PC-9 (cell line): ENCODE measurements at regions not wholly inside any gene's neighbourhood (a gene's known extent, or its start where the extent isn't known, plus 50 kb on each side); places are given as distances from the start of the nearest gene placed in this dataset.

Experiments
- BruUV-seq: library from RNA; stranded (reverse); fragments of 400-500 nt; replicated peaks from 2 replicates; lab custom pipeline; 2021; lab: Mats Ljungman, UMichigan
- CTCF ChIA-PET: fragments of 300-600 bp; sonication (Branson Sonifier 250); formaldehyde crosslinking; loops from one replicate; lab custom pipeline; 2022; ENCODE audit warnings: antibody characterized with exemption; lab: Charles Lee
- POLR2A ChIA-PET: fragments of 300-600 bp; sonication (Branson Sonifier 250); formaldehyde crosslinking; loops from one replicate; lab custom pipeline; 2022; ENCODE audit warnings: antibody characterized with exemption; ENCODE audit not compliant: unreplicated experiment; lab: Charles Lee
- DNase-seq, 2 experiments: peaks; one replicate each; pipeline versions ENCODE4 v3.0.0 to v3.0.0-alpha.2; 2015 to 2022; ENCODE audit warnings: mixed read lengths in 1 of 2
- H2AFZ ChIP-seq: fragments of 200-600 bp; sonication (generic); 2 replicates; pipeline ENCODE4 v1.8.1; 2017; ENCODE audit warnings: antibody characterized with exemption
- H3F3A ChIP-seq: fragments of 200-600 bp; sonication (generic); 2 replicates; pipeline ENCODE4 v1.8.1; 2017; ENCODE audit warnings: antibody characterized with exemption, mild to moderate bottlenecking, low read depth; ENCODE audit not compliant: insufficient read depth
- H3K27ac ChIP-seq: fragments of 200-600 bp; sonication (generic); 2 replicates; pipeline ENCODE4 v1.6.1; 2016; ENCODE audit warnings: mixed run types
- H3K27me3 ChIP-seq: fragments of 200-600 bp; sonication (generic); 2 replicates; pipeline ENCODE4 v1.6.1; 2016; ENCODE audit warnings: low read depth, mixed run types; ENCODE audit not compliant: insufficient read depth
- H3K36me3 ChIP-seq: fragments of 200-600 bp; sonication (generic); 2 replicates; pipeline ENCODE4 v1.6.1; 2016; ENCODE audit warnings: low read depth, mixed run types
- H3K4me1 ChIP-seq: fragments of 200-600 bp; sonication (generic); replicated peaks from 2 replicates; pipeline ENCODE4 v1.6.1; 2016; ENCODE audit warnings: mixed run types; ENCODE audit not compliant: insufficient read depth
- H3K4me2 ChIP-seq: fragments of 200-600 bp; sonication (generic); 2 replicates; pipeline ENCODE4 v1.6.1; 2017; ENCODE audit warnings: mixed run types
- H3K4me3 ChIP-seq: fragments of 200-600 bp; sonication (generic); 2 replicates; pipeline ENCODE4 v1.6.1; 2016; ENCODE audit warnings: mixed run types
- H3K79me2 ChIP-seq: fragments of 200-600 bp; sonication (generic); 2 replicates; pipeline ENCODE4 v1.6.1; 2017; ENCODE audit warnings: low read depth, mixed run types
- H3K9me2 ChIP-seq: fragments of 200-600 bp; sonication (generic); 2 replicates; pipeline ENCODE4 v1.8.1; 2017; ENCODE audit warnings: mild to moderate bottlenecking; ENCODE audit not compliant: insufficient read depth
- H3K9me3 ChIP-seq: fragments of 200-600 bp; sonication (generic); 2 replicates; pipeline ENCODE4 v1.8.1; 2016; ENCODE audit warnings: low read depth; ENCODE audit not compliant: insufficient read depth
- H4K20me1 ChIP-seq: fragments of 200-600 bp; sonication (generic); 2 replicates; pipeline ENCODE4 v1.8.1; 2017; ENCODE audit not compliant: insufficient read depth
- CTCF ChIP-seq: fragments of 200-600 bp; sonication (generic); conservative IDR thresholded peaks from 2 replicates; pipeline ENCODE4 v1.6.1; 2017; ENCODE audit warnings: mixed run types, antibody characterized with exemption, mild to moderate bottlenecking, moderate library complexity
- EZH2 ChIP-seq: fragments of 200-600 bp; sonication (generic); IDR thresholded peaks from 2 replicates; pipeline ENCODE4 v1.8.0; 2017; ENCODE audit warnings: antibody characterized with exemption, low read depth
- intact Hi-C: fragments of 100-400 bp; cut with micrococcal nuclease; formaldehyde crosslinking; loops from one replicate; pipeline ENCODE4 v1.10.0; 2022; ENCODE audit not compliant: unreplicated experiment

GRCh38 chr6:166752097-166752496 is 125.0 kb upstream of the RPS6KA2 start:
- Histone ChIP-seq H3K27ac (no peak overlapping the region), H3K4me2 (no peak overlapping the region), H4K20me1 (no peaks in the 10 kb centered on the region), H3F3A (no peaks in the 10 kb centered on the region), H3K4me3 (no peak overlapping the region), H3K36me3 (no peaks in the 10 kb centered on the region), H3K9me2 (no peaks in the 10 kb centered on the region), H3K79me2 (no peaks in the 10 kb centered on the region), H2AFZ (no peak overlapping the region), H3K27me3 (no peaks in the 10 kb centered on the region), H3K9me3 (no peaks in the 10 kb centered on the region), H3K4me1 (no peaks in the 10 kb centered on the region)
- intact Hi-C loops, result no loop called here
- BruUV-seq, result no TSS peak
- TF ChIP-seq EZH2 (no peak), CTCF (no peak)
- ChIA-PET CTCF (no interaction called here), POLR2A (no interaction called here)
- DNase-seq, result no peak

DNA sequence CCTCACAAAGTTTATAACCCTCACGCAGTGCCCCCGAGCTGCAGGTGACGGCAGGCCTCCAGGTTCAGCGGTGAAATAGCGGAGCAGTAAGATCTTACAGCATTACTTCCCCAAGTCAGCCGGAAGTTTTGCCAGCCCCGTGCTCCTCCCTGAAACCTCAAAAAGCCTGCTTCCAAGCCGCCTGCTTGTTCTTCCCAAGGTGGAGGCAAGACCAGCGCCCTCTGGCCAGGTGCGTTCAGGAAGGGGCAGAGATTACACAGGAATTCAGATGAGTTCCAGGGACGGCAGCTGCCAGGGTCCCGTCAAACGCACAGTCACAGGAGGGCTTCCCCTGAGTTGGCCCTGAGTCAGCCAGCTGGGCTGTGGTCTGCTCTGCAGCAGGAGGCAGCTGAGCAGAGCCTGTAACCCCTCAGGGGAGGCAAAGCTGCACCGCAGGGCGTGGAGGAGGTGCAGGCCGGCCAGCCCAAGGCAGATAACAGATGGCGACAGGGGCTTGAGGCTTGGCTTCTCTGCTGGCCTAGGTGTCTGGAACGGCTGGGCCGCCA is 124.1 kb upstream of the RPS6KA2 start:
- no peaks in the 10 kb centered on the region for H3K9me2 ChIP-seq
- no peaks in the 10 kb centered on the region for H3K27me3 ChIP-seq
- H3K79me2 ChIP-seq, result no peaks in the 10 kb centered on the region
- H3K4me2 ChIP-seq, result no peak overlapping the region
- no peak overlapping the region for H2AFZ ChIP-seq
- H3K36me3 ChIP-seq, result no peaks in the 10 kb centered on the region
- no peaks in the 10 kb centered on the region for H3K9me3 ChIP-seq
- no peaks in the 10 kb centered on the region for H4K20me1 ChIP-seq
- no peak for TF ChIP-seq CTCF
- no peak for TF ChIP-seq EZH2
- ChIA-PET CTCF (no interaction called here), POLR2A (no interaction called here)
- H3K4me1 ChIP-seq, result no peaks in the 10 kb centered on the region
- H3K4me3 ChIP-seq, result no peak overlapping the region
- BruUV-seq, result no TSS peak
- intact Hi-C loops, result no loop called here
- H3K27ac ChIP-seq, result no peak overlapping the region
- no peaks in the 10 kb centered on the region for H3F3A ChIP-seq
- no peak for DNase-seq

DNA sequence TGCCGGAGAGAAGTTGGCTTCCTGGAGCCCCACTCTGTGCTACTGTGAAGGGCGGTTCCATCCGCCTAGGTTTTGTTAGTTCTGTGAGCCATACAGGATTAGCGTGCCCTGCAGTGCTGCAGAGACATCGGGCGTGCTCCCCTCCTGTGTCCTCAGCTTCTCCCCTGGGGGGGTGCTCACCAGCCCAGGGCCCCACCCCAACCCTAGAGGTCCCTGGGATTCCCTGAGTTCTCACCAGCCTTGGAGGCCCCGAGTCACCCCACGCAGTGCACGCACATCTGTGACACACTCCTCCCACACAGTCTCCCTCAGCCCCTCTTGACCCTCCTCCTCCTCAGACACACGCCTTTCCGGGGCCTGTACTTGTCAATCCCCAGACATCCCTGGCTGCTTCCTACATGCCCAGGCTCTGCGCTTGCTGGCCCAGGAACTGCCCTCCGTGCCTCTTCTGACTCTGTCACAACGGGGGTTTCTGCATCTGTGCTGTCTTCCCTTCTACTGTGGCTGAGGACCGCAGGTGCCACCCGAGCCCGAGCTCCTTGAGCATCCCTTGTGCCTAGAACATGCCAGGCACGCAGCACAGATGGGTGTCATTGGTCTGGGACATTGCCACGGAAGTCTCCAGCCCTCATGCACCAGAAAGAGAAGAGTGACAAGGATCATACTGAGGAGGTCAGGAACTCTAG is 123.2 kb upstream of the RPS6KA2 start:
- H2AFZ ChIP-seq, result no peak overlapping the region

More for the DNA sequence above, 123.2 kb upstream of the RPS6KA2 start:
- Histone ChIP-seq H3K4me2 (no peak overlapping the region), H3K4me3 (no peak overlapping the region), H3K36me3 (no peaks in the 10 kb centered on the region), H3K9me2 (no peaks in the 10 kb centered on the region), H3F3A (no peaks in the 10 kb centered on the region), H3K9me3 (no peaks in the 10 kb centered on the region), H3K27me3 (no peaks in the 10 kb centered on the region), H3K4me1 (no peaks in the 10 kb centered on the region), H4K20me1 (no peaks in the 10 kb centered on the region), H3K79me2 (no peaks in the 10 kb centered on the region), H3K27ac (no peak overlapping the region)
- ChIA-PET CTCF (interaction anchor here (0.6 kb wide), 1 partner anchor 25 kb away, joined by 3 read pairs; no protein-coding TSS in a partner anchor), POLR2A (no interaction called here)
- TF ChIP-seq CTCF, result no peak
- TF ChIP-seq EZH2, result no peak
- DNase-seq, result no peak
- no TSS peak for BruUV-seq
- intact Hi-C loops, result no loop called here
